Hematopoietic multipotent progenitor cell (in vitro differentiated cells): ENCODE measurements at regions not wholly inside any gene's neighbourhood (a gene's known extent, or its start where the extent isn't known, plus 50 kb on each side); places are given as distances from the start of the nearest gene placed in this dataset.
"Not testable (repeated sequence)": the region's sequence is repeated elsewhere in the genome, so short reads cannot be mapped to it uniquely, and the experiment has no call there.

Experiments used
- DNase-seq, 3 donors: peaks; one replicate each; pipeline ENCODE4 v3.0.0-alpha.2; 2011 to 2015; ENCODE audit warnings: low read depth in 2 of 3, low spot score in 2 of 3

DNA sequence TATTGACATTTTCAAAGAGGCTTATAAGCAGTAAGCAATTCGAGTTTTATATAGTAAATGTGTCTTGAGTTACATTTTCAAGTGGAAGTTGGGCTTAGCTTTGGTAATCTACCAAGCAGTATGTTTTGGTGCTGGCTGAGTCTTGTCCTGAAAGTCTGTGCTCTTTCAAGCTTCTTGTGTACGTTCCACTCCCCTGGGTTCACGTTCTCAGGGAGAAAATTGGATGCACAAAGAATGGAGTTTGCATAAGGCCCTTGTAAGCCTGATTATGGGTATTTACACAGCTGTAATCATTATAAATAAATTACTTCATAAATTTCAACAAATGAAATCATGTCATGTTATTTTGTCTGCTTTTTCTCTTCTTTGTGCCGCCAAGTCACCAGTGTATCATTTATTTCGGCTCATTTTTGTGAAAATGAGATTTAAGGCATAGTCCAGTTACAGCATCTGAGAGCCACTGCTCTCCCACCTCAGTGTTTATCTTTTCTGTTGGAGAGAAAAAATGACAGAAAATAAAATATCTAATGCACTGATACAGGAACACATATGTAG, 262.5 kb downstream of the BTBD3 start:
- no peak for DNase-seq

DNA sequence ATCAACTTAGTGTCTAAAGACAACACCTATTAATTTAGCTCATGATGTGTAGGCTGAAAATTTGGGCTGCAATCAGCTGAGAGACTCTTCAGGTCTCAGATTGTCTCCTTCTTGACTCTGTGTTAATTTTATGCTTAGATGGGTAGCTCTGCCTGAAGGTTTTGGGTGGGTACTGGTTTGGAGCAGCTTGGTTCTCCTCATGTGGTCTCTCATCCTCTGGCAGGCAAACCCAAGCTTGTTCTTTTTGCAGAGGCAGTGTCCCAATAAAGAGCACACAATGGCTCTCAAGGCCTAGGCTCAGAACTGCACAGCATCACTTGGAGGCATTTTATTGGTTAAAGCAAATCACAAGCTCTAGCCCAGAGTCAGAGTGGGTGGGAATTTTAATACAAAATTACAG, 280.6 kb downstream of the BTBD3 start:
- DNase-seq = no peak

DNA sequence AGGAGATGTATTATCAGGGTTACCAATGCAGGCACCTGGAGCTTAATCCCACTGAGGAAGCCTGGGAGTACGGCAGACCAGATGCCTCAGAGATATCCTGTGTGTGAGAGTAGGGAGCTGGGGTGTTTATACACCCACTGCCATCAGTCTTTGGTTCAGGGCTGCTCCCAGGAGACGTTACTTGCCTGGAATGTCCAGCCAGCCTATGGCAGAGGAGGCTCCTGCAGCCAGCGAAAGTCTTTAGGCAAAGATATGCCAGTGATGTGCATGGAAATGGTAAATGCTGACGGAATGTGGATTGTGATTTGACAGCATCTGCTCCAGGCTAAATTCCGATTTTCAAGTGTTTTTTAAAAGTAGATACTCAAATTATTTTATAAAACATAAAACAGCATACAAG, 282.0 kb downstream of the BTBD3 start:
- DNase-seq = no peak

DNA sequence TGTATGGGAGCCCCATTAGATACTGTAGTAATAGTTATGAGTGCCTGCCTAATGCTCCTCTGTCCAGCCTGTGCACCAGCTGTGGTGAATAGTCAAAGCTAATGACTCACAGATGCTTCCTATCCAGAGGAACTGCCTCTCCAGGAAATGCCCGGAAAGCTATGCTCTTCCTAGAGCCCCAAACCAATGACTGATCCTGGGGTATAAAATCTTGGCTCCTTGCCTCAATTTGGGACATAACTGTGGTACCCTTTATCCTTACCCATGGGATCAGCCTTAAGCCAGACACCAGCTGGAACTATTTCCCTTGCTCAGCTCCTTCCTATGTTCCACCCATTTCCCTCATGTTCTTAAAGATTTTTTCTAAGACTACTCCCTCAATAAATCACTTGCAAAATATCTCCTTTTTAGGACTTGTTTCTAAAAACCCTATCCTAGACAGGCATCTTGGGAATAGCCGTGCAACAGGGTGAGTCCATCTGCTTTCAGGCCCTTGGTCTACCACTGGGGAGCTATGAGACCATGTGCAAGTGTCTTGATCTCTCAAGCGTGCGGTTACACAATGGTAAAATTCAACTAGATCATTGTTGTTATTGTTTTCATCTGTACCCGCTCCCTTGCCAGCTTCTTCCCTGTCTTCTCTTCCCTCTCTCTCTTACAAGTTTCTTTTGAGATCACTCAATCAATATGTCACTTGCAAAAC, 283.7 kb downstream of the BTBD3 start:
- DNase-seq = no peak

DNA sequence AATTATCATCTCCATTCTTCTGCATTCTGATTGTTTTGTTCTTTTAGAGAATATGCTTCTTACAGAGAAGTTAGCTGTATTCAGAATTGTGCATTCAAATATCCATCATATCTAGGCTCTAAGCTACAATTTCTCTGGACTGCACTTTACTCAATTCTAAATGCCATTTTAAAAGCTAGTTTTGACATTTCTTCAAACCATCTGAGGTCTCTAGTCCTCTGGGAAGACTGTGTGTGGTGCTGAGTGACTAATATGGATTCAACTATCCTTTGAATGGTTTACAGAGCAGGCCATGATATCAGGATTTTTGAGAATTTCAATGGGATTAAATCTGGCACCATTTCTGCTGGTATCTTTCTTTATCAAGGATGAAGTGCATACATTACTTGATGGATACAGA, 285.7 kb downstream of the BTBD3 start:
- DNase-seq = no peak

DNA sequence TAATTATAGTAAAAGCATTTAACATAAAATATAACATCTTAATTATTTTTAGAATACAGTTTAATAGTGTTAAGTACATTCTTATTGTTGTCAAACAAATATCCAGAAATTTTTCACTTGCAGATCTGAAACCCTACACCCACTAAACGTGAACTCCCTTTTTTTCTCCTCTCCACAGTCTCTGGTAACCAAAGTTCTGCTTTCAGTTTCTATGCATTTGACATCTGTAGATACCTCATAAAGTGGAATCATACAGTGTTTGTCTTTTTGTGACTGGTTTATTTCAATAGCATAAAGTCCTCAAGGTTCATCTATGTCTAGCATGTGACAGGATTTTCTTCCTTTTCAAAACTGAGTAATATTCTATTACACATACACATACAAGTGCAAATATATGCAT, 286.3 kb downstream of the BTBD3 start:
- DNase-seq = no peak

DNA sequence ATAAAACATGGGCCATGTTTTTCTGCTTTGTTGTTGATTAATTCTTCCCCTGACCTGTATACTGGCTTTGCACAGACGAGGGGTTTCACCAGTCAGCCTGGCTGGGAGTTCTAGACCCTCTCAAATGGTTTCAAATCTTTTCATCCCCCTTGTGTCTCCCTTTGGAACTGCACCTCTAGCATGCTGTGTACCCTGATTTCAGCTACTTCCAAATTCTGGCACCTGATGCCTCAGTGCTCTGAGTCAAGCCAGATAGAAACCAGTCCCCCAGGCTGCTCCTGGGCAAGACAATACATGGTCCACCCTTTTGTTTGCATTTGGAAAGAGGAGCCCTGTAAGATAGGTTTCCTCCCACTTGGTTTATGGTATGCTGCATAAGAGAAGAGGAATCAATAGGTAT, 290.2 kb downstream of the BTBD3 start:
- DNase-seq = peak in 2 of 3 donors; percentile 21 to 51

DNA sequence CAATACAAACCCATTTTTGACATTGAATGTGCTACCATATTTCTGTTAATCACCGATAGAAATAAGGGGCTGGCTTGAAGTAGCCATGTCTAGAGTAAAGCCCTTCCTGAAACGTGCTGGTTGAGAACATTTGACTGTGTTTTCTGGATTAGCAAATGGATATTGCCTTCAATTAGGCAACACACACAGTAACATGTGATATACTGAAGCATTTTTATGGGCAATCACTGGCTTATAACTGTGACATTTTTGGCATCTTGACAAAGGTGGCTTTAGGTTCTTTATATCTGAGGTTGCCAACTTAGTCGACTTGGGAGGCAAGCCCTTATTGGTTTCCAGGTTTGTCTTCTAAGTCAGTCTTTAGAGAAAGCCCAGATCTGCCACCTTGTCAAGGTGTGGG, 292.9 kb downstream of the BTBD3 start:
- DNase-seq = no peak

DNA sequence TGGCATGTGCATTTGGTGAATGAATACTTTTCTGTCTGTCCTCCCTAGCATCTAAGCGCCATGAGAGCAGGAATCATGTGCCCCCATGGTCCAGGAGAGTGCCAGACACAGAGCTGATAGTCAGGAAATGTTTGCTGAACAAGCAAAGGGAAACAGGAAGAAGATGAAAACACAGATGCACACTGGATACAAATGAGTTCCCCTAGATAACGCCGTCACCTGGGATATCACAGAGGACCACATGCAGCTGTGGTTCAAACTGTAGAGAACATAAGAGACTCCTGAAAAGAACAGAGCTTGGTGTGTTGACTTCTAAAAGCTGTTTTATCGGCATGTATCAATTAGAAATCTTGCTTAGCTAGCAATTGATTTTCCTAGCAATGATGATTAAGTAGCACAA, 293.7 kb downstream of the BTBD3 start:
- DNase-seq = peak in 2 of 3 donors; percentile 14 to 77

DNA sequence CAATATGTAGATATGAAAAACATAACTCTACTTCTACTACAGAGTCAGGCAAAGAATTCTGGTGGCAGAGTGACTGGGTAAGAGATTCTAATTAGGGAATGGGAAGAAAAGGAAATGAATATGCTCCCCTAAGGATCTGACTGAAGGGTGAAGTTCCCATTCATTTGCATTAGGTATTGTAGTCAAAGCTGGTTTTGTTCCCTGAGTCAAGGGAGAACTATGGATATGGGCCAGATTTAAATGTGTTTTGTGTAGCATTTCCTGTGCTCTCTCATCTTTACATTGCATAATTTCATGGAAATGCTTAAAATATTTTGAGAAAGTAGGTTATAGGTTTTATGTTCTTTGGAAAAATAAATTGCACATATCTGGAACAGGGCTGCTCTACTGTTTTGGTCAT, 299.7 kb downstream of the BTBD3 start:
- DNase-seq = no peak

DNA sequence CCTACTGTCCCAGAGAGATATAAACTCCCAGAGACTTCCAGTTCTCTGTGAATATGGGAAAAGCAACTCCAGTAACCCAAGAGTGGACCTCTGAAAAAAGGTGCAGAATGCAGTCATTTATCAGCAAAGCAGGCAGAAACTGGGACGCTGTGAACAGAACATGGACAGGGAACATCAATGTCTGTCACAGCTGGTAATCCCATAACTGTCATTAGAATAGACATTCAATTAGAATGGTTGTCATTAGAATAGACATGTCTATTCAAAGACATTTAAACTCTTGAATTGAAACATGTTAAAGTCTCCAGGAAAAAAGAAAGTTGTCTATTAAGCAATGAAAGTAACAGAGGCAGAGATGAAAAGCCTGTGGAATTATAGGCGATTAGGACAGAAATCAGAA, 302.1 kb downstream of the BTBD3 start:
- no peak for DNase-seq

DNA sequence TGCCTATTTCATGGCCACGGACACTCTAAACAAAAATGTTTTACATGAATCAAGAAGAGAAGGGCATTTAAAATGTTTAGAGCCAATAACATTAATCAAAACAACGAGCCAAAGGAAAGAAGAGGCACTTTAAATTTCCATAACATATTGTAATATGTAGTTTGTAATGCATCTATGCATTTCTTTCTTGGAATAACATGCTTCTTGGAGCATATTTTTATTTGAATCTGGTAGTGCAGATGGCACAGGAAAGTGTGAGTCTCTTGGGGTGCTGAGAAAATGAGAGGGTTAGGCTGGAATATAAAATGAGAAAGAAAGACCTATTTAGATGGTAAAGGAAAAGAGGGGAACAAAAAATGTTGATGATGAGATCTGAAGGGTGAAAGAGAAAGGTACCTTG, 305.4 kb downstream of the BTBD3 start:
- no peak for DNase-seq

DNA sequence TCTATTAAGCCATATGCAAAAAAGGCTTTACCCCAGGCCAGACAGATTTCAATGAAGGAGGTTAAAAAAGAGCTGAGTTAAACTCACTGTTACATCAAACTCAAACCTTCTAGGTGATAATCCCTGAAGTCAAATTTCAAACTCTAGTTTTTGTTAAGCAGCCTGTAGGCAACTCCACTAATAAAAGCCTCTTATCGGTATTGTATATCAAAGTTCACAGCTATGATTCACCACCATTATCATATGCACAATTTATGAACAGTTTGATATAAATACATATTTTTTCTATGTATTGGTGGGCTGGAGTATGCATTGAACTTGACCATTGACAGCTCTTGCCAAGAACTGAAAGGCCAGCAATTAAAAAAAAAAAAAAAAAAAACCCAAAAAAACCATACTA, 308.2 kb downstream of the BTBD3 start:
- no peak for DNase-seq

DNA sequence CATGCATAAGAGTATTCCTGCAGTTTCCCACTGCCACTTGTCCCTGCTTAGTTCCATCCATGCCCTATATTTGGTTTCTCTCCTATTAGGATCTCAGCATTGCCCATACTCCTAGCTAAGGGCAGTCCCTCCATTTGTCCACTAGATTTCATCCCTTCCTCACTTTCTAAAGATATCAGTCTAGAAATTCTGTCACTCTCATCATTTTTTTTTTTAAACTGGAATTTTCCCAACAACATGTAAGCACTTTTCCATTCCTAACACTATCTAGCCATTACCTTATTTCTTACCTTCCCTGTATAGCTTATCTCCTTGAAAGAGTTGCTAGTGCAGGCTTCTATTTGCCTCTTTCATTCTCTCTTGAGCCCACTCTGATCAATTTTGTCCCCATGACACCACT, 312.2 kb downstream of the BTBD3 start:
- no peak for DNase-seq

DNA sequence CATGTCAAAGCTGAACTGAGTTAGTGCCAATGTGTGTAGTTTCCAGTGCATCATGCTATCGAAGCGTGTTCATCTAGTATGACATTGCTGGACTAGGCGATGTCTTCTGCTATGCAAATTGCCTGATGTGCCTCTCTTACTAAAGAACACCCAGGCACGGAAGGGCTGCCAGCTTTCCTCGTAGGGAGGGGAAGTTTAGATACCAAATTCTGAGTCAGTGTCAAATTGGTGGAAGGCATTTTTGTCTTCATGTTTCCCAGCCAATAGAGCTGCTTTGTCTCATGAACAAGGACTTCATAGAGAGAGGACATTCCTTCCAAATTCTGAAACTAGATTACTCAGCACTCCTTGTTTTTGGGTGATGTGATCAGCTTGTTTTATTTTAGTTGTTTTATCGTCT, 320.1 kb downstream of the BTBD3 start:
- DNase-seq = no peak

DNA sequence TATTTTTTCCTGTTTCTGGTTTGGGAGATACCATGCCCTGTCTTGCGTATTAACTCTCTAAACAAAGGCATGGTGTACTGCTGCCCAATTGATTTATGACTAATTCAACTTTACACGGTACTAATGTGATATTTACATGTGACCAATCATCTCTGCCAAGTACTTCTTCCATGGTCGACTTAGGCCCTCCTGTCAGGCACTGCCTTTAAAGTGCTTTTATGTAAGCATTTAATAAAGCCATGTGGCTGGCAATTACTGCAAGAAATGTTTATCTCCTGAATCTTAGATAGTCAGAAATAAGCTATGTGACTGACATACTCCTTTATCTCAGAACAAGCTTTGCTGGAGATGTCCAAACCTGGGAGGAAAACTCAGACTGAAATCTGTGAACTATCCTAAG, 323.4 kb downstream of the BTBD3 start:
- no peak for DNase-seq

DNA sequence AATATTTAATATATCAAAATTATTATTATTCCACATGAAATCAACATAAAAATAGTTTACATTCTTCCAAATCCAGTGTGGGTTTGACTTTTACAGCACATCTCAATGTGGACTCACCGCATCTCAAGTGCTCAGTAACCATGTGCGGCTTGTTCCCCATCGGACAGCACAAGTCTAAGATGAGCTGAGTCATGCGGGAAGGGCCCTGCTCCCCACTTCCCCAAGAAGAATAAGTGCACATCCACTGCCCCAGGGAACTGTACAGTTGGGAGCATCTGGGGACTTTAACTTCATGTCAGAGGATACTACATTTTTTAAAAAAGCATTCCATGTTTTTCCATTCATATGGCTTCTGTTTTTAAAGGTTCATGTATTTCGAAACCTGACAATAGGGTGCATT, 325.6 kb downstream of the BTBD3 start:
- DNase-seq = peak in 1 of 3 donors; percentile 34

DNA sequence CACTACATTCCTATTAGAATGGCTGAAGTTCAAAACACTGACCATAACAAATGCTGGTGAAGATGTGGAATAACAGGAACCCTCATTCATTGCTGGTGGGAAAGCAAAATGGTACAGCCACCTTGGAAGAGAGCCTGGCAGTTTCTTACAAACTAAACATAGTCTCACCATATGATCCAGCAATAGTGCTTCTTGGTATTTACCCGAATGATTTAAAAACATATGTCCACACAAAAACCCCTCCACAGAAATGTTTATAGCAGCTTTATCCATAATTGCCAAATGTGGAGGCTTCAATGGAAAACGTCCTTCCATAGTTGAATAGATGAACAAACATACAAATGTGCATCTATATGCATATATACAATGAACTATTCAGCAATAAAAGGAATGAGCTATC, 330.8 kb downstream of the BTBD3 start:
- no peak for DNase-seq

DNA sequence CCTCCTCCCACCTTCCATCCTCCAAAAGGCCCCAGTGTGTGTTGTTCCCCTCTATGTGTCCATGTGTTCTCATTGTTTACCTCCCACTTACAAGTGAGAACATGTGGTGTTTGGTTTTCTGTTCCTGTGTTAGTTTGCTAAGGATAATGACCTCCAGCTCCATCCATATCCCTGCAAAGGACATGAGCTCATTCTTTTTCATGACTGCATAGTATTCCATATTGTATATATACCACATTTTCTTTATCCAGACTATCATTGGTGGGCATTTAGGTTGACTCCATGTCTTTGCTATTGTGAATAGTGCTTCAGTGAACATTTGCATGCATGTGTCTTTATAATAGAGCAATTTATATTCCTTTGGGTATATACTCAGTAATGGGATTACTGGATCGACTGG, 333.0 kb downstream of the BTBD3 start:
- DNase-seq = not testable (repeated sequence)

DNA sequence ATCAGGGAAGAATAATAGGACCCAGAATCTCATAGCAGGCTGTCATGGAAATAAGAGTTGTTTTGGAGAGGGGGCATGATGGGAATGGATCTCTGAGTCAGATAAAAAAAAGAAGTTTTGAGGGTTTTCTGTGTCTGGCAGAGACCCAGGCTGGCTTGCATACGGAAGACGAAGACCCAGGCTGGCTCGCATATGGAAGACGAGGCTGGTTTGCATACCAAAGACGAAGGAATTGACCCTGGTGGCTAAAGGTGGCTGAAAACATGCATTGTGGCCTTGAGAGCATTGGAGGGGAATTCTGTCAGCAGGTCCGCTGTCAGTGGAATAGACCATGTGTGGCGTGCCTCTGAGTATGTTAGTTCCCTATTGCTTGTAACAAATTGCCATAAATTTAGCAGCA, 335.1 kb downstream of the BTBD3 start:
- no peak for DNase-seq

DNA sequence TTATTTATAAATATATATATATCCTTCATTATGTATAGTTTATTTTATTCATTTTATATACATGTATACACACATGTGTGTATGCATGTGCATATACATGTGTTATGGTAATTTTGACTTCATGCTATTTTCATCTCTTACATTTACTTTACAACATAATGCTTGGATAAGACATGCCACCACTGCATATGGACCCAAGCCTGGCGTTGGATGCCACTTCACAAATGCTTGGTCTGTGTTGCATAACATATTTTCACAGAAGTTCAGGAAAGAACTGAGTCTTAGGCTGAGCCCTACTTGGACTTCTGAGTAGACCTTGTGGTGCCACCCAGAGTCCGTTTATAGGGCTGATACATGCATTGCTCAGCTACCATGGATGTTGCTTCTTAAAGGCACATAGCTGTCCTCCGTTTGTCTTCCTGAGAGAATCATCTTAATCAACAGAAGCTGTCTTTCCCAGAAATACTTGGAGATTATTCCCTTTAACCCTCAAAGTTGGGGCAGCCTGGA, 337.8 kb downstream of the BTBD3 start:
- DNase-seq = peak in 1 of 3 donors; percentile 32

DNA sequence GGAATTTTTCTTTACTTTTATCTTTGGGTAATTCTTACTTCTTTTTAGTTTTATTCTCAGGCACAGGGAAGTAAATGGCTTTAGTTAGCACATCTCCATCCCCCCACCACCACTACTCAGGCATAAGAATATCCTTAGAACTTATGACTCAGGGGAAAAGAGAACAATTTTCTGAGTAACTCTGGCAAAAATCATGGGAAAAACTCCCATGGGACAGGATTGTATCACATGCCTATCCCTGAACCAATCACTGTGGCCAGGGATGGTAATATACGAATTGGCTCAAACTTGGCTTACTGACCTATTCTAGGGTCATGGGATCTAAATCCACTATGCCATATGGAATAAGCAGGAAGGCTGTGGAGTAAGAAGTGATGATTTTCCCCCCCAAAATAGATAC, 339.1 kb downstream of the BTBD3 start:
- DNase-seq = no peak

DNA sequence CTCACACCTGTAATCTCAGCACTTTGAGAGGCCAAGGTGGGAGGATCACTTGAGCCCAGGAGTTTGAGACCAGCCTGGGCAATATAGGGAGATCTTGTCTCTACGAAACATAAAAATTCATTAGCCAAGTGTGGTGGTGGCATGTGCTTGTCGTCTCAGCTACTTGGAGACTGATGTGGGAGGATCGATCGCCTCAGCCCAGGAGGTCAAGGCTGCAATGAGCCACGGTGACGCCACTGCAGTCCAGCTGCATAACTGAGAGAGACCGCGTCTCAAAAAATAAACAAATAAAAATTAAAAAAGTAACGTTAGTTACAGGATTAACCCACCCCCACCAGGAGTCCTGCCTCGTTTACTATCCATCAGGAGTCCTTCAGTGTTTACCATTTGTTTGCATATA, 345.1 kb downstream of the BTBD3 start:
- DNase-seq = no peak
